Stimulated activated CD4-positive, alpha-beta T cell treated with anti-CD3 and anti-CD28 coated beads, Interleukin-4, amount 100 ng/mL, for 48 hours (primary cell): ENCODE measurements at regions not wholly inside any gene's neighbourhood (a gene's known extent, or its start where the extent isn't known, plus 50 kb on each side); places are given as distances from the start of the nearest gene placed in this dataset.

Experiments
- DNase-seq, 2 donors: peaks; one replicate each; pipeline ENCODE4 v3.0.0-alpha.2; 2020; ENCODE audit warnings: low read depth in 2 of 2

DNA sequence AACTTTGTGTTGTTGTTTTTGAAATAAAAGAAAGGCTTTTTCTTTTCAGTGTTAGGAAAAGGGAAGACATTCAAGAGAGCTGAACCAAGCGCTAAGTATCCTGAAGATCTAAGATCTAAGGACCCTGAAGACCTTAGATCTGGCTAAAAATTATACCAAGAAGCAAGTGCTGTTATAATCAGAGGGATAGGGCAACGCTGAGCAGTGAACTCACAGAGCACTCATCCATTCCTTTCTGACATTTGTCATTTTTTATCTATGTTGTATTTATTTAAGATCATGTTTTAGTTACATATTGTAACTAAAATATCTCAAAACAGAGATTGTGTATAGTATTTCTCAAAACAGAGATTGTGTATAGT lies 60.5 kb upstream of the FAM216B start:
- DNase-seq: no peak

DNA sequence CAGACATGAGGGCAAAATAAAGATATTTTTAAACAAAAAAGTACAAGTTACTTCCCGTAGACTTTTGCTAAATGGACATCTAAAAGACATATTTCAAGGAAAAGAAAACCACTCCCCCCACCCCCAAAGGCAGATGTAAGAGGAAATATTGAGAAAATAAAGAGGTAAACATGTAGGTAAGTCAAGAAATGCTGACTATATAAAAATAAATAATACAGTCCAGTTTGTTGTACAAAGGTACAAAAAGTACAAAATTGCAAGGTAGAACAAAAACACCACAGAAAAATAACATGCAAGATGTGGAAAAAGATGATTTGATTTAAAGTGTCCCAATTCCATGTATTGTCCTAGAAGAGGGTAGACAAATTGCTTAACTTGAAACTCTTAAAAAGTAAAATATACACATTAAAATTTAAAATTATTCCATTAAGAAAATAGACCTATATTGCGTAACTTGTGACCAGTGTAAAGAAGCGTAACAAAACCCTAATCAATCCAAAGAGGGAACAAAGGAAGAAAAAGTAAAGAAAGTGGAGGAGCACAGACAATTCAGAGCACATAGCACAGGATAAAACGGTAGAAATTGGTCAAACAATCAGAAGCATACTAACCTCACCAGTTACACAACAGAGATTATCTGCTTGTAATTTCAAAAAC lies 58.4 kb upstream of the FAM216B start:
- no peak for DNase-seq

DNA sequence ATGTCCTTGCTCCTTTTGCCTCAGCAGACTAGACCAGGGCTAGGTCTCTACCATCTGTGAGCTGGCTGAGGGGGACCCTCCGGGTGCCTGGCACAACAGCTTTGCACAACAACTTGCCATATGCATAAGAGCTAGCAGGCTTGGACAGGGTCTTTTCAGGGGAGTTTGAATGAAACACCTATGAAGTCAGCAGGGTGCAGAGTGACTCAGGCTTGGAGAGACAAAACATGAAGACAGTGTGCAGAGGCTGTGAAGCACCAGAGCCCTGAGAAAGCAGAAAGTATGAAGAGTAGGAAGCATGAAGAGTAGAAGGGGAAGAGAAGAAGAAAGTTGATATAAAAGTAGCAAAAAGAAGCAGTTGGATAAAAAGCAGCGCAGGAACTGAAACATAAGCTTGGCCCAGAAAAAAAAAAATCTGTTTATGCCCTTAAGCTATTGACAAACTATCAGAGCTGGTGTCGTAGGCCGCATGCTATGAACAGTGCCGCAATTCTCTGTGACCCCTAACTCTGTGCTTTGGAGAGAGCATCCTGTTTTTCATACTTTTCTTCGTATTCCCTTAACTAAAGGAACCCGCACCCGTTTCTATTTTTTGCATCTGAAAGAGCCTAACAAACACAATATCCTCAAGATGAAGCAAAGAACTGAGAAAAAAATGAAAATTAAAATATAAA lies 52.7 kb upstream of the FAM216B start:
- no peak for DNase-seq

DNA sequence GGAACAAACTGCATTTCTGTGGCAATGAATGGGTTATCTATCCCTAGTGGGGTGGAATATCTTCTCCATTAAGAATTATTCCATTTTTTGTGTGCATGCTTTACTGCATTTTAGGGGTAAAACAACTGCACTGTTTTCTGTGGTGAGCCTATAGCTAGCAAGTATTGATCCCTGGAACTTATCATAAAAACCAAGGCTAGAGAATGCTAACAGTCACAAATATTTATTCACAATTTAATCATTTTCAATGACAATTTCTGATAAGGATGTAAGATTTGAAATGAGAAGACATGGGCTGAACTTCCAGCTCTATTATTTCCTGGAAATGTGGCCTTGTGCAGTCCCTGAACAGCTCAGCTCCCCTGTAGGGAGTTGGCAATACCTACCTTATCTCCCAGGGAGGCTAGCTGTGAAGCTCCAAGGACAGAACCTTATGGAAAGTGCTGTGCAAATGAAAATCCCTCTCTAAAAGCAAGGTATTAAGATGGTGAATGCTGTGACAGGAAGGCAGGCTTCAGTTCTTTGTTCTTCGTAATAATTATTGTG lies 51.5 kb upstream of the FAM216B start:
- DNase-seq: no peak
